ENCODE measurements at regions not wholly inside any gene's neighbourhood (a gene's known extent, or its start where the extent isn't known, plus 50 kb on each side); places are given as distances from the start of the nearest gene placed in this dataset.
"Not testable (repeated sequence)": the region's sequence is repeated elsewhere in the genome, so short reads cannot be mapped to it uniquely, and the experiment has no call there.

- DNase-seq (no peak), ATAC-seq (no peak)
- H3K4me3 Mint-ChIP-seq, result no peak overlapping the region
- H3K27me3 Mint-ChIP-seq, result peaks cover 11% of the 10 kb centered on the region
- H3K9me3 ChIP-seq (ENCODE audit: control insufficient read depth, low read length, poor library complexity, severe bottlenecking), result no peaks in the 10 kb centered on the region
- no peak overlapping the region for H3K27ac Mint-ChIP-seq
- no peaks in the 10 kb centered on the region for H3K36me3 Mint-ChIP-seq (ENCODE audit: low read depth)
- H3K4me1 Mint-ChIP-seq, result no peaks in the 10 kb centered on the region
Measured at GRCh38 chr11:135033540-135033939, 621.5 kb upstream of the B3GAT1 start.

DNA sequence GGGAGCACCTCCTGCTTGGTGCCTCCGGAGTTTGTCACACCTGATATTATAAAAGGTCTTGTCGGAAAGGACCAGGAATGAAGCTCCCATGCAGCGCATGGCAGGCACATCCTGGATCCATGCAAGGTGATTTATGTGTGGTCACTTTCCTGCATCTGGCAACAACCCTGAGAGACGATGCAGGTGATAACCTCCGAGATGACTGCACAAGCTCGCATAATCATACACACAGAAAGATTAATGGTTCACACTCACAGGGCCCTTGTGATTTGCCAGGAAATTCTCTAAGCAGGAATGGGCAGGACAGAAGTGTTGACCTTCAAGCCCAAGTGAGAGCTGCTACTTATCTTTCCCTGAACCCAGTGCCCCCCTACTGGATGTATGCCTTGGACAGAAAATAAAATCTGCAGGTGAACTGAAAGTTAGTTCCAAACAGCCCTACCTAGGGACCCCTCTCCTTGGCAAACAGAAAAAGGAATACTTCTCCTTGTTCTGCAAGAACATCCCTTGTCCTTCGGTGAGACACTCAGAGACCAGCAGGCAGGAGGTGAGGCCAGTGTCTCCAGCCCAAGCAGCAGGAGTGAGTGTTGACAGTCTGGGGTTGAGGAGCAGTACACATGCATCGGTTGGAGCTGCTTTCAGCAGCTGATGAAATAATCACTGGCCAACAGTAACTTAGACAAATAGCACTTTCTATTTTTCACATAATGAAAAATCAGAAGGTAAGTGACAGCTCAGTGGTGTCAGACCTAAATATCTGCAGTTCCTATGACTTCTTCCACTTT, 619.4 kb upstream of the B3GAT1 start:
- ATAC-seq (no peak), DNase-seq (no peak)
- no peaks in the 10 kb centered on the region for H3K9me3 ChIP-seq (ENCODE audit: control insufficient read depth, low read length, poor library complexity, severe bottlenecking)
- Mint-ChIP-seq H3K36me3 (ENCODE audit: low read depth) (no peaks in the 10 kb centered on the region), H3K4me1 (no peaks in the 10 kb centered on the region), H3K27me3 (peaks cover 8% of the 10 kb centered on the region), H3K27ac (no peak overlapping the region), H3K4me3 (no peak overlapping the region)

DNA sequence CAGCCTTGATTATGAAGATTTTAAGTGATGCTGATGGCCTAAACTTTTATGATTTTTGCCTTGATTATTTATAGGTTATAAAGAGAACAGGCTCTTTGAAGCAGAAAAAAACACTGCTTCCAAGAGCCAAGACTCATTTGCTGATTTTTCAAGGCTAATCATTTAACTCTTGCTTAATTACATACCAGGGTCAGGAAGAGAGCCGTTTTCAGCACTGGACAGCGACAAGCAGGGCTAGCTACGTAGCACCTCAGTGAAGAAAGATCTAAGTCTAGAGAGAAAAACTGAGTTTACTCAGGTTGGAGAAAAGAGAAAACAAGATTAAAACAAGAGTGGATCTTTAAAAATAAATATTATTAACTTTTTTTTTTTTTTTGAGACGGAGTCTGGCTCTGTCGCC, 615.4 kb upstream of the B3GAT1 start:
- no peak overlapping the region for H3K4me3 Mint-ChIP-seq
- no peak overlapping the region for H3K27ac Mint-ChIP-seq
- no peak for ATAC-seq
- no peaks in the 10 kb centered on the region for H3K36me3 Mint-ChIP-seq (ENCODE audit: low read depth)
- peaks cover 8% of the 10 kb centered on the region for H3K27me3 Mint-ChIP-seq
- no peaks in the 10 kb centered on the region for H3K4me1 Mint-ChIP-seq
- DNase-seq, result no peak
- H3K9me3 ChIP-seq (ENCODE audit: control insufficient read depth, low read length, poor library complexity, severe bottlenecking), result no peaks in the 10 kb centered on the region

DNA sequence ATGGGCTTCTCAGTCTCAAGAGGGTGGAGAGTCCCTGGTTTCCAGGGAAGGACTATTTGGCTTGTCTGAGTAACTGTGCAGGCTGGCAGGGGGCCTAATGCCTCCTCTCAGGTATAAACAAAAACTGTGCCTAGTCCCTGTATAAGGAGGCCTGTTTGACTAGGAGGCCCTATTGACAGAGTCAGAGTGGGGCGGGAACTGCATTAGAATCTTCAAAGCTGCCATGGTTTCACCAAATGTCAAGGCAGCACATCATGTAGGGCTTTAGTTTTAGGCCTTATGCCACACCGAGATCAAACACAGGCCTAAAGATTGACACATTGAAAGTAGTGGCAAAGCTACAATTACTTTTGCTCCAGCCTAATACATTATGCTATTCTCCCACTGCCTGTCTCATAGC, 611.5 kb upstream of the B3GAT1 start:
- Mint-ChIP-seq H3K27me3 (peaks cover 5% of the 10 kb centered on the region), H3K4me1 (no peaks in the 10 kb centered on the region), H3K4me3 (no peak overlapping the region), H3K27ac (no peak overlapping the region), H3K36me3 (ENCODE audit: low read depth) (no peaks in the 10 kb centered on the region)
- H3K9me3 ChIP-seq (ENCODE audit: control insufficient read depth, low read length, poor library complexity, severe bottlenecking), result no peaks in the 10 kb centered on the region
- ATAC-seq (no peak), DNase-seq (no peak)

- Mint-ChIP-seq H3K27me3 (peaks cover 5% of the 10 kb centered on the region), H3K36me3 (ENCODE audit: low read depth) (no peaks in the 10 kb centered on the region), H3K4me1 (no peaks in the 10 kb centered on the region), H3K27ac (no peak overlapping the region), H3K4me3 (no peak overlapping the region)
- ATAC-seq, result no peak
- no peak for DNase-seq
- H3K9me3 ChIP-seq (ENCODE audit: control insufficient read depth, low read length, poor library complexity, severe bottlenecking), result no peaks in the 10 kb centered on the region
Measured at GRCh38 chr11:135022454-135022853, 610.4 kb upstream of the B3GAT1 start.

GRCh38 chr11:135019899-135020298, 607.9 kb upstream of the B3GAT1 start:
- ATAC-seq, result no peak
- DNase-seq, result no peak
- H3K4me3 Mint-ChIP-seq, result no peak overlapping the region
- no peaks in the 10 kb centered on the region for H3K9me3 ChIP-seq (ENCODE audit: control insufficient read depth, low read length, poor library complexity, severe bottlenecking)
- H3K4me1 Mint-ChIP-seq, result no peaks in the 10 kb centered on the region
- peaks cover 5% of the 10 kb centered on the region for H3K27me3 Mint-ChIP-seq
- no peaks in the 10 kb centered on the region for H3K36me3 Mint-ChIP-seq (ENCODE audit: low read depth)
- no peak overlapping the region for H3K27ac Mint-ChIP-seq

DNA sequence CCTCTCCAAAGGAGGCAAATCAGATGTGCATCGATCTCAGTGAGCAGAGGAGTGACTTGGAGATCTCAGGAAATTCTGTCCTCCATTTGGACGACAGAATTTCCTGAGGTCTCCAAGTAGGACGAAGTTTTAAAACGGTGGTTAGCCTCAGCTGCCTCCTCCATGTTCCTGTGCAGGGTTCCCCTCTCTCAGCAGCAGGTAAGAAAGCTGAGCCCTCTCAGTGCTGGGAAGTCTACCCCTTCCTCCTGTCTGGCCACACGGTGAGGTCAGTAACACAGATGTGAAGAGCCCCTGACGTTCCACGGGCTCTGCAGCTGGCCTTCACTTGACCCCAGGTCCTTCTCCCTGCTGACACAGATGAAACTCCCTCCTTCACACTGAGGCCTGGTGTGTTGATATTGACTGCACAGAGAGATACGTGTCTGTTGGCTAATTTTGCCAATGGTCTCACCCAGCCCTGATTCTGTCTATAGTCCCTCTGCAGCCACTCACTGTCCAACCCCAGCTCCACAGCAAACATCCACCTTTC, 607.4 kb upstream of the B3GAT1 start:
- Mint-ChIP-seq H3K27me3 (peaks cover 10% of the 10 kb centered on the region), H3K4me3 (no peak overlapping the region), H3K4me1 (no peaks in the 10 kb centered on the region), H3K36me3 (ENCODE audit: low read depth) (peaks cover 1% of the 10 kb centered on the region), H3K27ac (no peak overlapping the region)
- ATAC-seq, result no peak
- DNase-seq, result no peak
- H3K9me3 ChIP-seq (ENCODE audit: control insufficient read depth, low read length, poor library complexity, severe bottlenecking), result no peaks in the 10 kb centered on the region

DNA sequence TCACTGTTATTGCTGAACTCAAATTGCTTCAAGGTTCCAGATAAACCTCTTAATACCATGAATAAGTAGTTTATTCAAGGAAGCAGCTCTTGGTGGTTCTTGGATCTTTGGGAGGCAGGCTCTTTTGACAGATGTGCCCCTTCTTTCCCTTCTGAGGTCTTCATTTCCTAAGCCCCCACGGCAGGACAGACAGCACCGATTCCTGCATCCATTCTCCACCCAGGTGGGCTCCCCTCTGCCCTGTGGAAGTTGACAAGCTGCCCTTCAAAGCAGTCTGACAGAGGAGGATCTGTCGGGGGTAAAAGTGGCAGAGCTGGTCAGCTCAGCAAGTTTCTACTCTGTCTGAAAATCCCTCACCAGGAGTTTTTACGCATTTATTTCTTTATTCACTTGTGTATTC, 605.3 kb upstream of the B3GAT1 start:
- H3K27me3 Mint-ChIP-seq, result peaks cover 14% of the 10 kb centered on the region

GRCh38 chr11:135015966-135016365, 603.9 kb upstream of the B3GAT1 start:
- ATAC-seq, result no peak
- H3K27ac Mint-ChIP-seq, result no peak overlapping the region
- DNase-seq, result no peak
- H3K9me3 ChIP-seq (ENCODE audit: control insufficient read depth, low read length, poor library complexity, severe bottlenecking), result no peaks in the 10 kb centered on the region
- H3K4me1 Mint-ChIP-seq, result no peaks in the 10 kb centered on the region
- peaks cover 5% of the 10 kb centered on the region for H3K36me3 Mint-ChIP-seq (ENCODE audit: low read depth)
- H3K4me3 Mint-ChIP-seq, result no peak overlapping the region
- peaks cover 14% of the 10 kb centered on the region for H3K27me3 Mint-ChIP-seq

More for the DNA sequence above, 605.3 kb upstream of the B3GAT1 start:
- H3K36me3 Mint-ChIP-seq (ENCODE audit: low read depth), result peaks cover 2% of the 10 kb centered on the region
- DNase-seq (no peak), ATAC-seq (no peak)
- no peak overlapping the region for H3K27ac Mint-ChIP-seq
- no peaks in the 10 kb centered on the region for H3K9me3 ChIP-seq (ENCODE audit: control insufficient read depth, low read length, poor library complexity, severe bottlenecking)
- no peak overlapping the region for H3K4me3 Mint-ChIP-seq
- no peaks in the 10 kb centered on the region for H3K4me1 Mint-ChIP-seq

- not testable (repeated sequence) for ATAC-seq; DNase-seq; H3K36me3 Mint-ChIP-seq (ENCODE audit: low read depth); H3K9me3 ChIP-seq (ENCODE audit: control insufficient read depth, low read length, poor library complexity, severe bottlenecking); H3K4me3 Mint-ChIP-seq; H3K4me1 Mint-ChIP-seq; H3K27ac Mint-ChIP-seq
- H3K27me3 Mint-ChIP-seq, result peaks cover 28% of the 10 kb centered on the region
Measured at GRCh38 chr11:135011313-135011712, 599.3 kb upstream of the B3GAT1 start.

- H3K9me3 ChIP-seq (ENCODE audit: control insufficient read depth, low read length, poor library complexity, severe bottlenecking), result no peaks in the 10 kb centered on the region
- Mint-ChIP-seq H3K4me1 (no peaks in the 10 kb centered on the region), H3K36me3 (ENCODE audit: low read depth) (peaks cover 2% of the 10 kb centered on the region), H3K27ac (no peak overlapping the region), H3K4me3 (no peak overlapping the region), H3K27me3 (peaks cover 21% of the 10 kb centered on the region)
- ATAC-seq, result no peak
- DNase-seq, result no peak
Measured at GRCh38 chr11:135009125-135009524, 597.1 kb upstream of the B3GAT1 start.

DNA sequence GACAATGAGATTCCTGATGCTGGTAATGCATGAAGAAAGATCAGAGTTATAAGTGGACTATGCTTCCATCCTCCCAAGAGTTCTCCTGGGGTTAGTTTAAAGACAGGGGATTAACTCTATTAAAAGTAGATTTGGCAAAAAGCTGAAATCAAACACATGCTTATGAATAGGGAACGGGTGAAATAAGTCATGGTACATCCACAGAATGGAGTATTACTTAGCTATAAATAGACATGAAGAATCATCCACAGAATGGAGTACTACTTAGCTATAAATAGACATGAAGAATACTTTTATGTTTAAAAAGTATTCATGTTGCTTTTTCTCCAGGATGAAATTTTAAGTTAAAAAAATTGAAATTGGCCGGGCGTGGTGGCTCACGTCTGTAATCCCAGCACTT, 596.4 kb upstream of the B3GAT1 start:
- peaks cover 19% of the 10 kb centered on the region for H3K27me3 Mint-ChIP-seq
- no peaks in the 10 kb centered on the region for H3K9me3 ChIP-seq (ENCODE audit: control insufficient read depth, low read length, poor library complexity, severe bottlenecking)
- no peaks in the 10 kb centered on the region for H3K4me1 Mint-ChIP-seq
- DNase-seq (no peak), ATAC-seq (no peak)
- H3K4me3 Mint-ChIP-seq, result no peak overlapping the region
- peaks cover 2% of the 10 kb centered on the region for H3K36me3 Mint-ChIP-seq (ENCODE audit: low read depth)
- H3K27ac Mint-ChIP-seq, result no peak overlapping the region

DNA sequence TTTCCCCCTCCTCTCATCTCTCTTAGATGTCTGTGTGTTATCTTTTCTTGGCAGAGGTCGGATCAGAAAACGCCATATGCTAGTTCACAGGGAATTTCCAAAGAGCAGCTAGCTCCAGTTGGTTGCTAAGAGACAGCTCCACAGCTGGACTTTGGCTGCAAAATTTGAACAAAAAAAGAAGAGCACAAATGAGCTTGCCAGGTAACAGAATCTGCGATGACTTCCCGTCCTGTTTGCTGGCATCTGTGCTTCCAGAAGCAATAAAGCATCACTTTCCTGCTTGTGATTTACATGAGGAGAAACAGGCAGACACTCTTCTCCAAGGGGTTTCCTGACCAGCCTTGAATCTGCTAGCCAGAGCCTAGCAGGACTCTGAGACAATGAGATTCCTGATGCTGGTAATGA, 596.0 kb upstream of the B3GAT1 start:
- no peaks in the 10 kb centered on the region for H3K9me3 ChIP-seq (ENCODE audit: control insufficient read depth, low read length, poor library complexity, severe bottlenecking)
- no peak overlapping the region for H3K4me3 Mint-ChIP-seq
- no peak overlapping the region for H3K27ac Mint-ChIP-seq
- no peak for DNase-seq
- peaks cover 19% of the 10 kb centered on the region for H3K27me3 Mint-ChIP-seq
- peaks cover 2% of the 10 kb centered on the region for H3K36me3 Mint-ChIP-seq (ENCODE audit: low read depth)
- no peak for ATAC-seq
- no peaks in the 10 kb centered on the region for H3K4me1 Mint-ChIP-seq

DNA sequence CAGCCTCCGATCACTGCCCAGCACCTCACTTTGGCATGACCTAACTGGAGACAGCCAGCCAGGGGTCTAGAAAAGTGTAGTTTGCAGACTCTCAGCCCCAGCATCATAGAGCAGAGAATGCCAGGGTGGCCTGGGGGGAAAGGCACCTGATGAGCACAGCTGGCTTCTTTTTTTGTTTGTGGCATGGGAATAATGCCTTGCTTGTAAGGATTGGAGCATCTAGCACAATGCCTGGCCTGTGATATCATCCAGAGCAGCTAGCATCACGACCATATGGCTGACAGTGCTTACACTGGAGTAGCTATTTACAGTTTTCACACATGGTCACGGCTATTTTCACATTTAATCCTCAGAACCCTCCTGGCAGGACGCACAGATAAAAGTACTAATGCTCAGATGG, 594.8 kb upstream of the B3GAT1 start:
- no peak overlapping the region for H3K4me3 Mint-ChIP-seq
- no peak overlapping the region for H3K27ac Mint-ChIP-seq
- H3K27me3 Mint-ChIP-seq, result peaks cover 19% of the 10 kb centered on the region
- H3K36me3 Mint-ChIP-seq (ENCODE audit: low read depth), result no peaks in the 10 kb centered on the region
- DNase-seq (no peak), ATAC-seq (no peak)
- no peaks in the 10 kb centered on the region for H3K4me1 Mint-ChIP-seq
- no peaks in the 10 kb centered on the region for H3K9me3 ChIP-seq (ENCODE audit: control insufficient read depth, low read length, poor library complexity, severe bottlenecking)

Measured in T-helper 17 cell (primary cell).